IMR-90 (cell line): ENCODE measurements at regions not wholly inside any gene's neighbourhood (a gene's known extent, or its start where the extent isn't known, plus 50 kb on each side); places are given as distances from the start of the nearest gene placed in this dataset.

Experiments used
- ATAC-seq: fragments of 200-7000 bp; cut with Tn5 transposase; 2 replicates; pipeline ENCODE4 v1.9.1; 2020; ENCODE audit warnings: low read depth, mild to moderate bottlenecking, moderate library complexity
- BruUV-seq: library from RNA; stranded (reverse); fragments of 400-500 nt; replicated peaks from 2 replicates; lab custom pipeline; 2021; lab: Mats Ljungman, UMichigan
- CTCF ChIA-PET: fragments of 300-600 bp; formaldehyde crosslinking; extraction: SDS; loops from one replicate; lab custom pipeline; 2021; ENCODE audit warnings: antibody characterized with exemption; lab: Yijun Ruan, JAX
- POLR2A ChIA-PET: fragments of 300-600 bp; sonication (Branson Sonifier 250); formaldehyde crosslinking; loops from one replicate; lab custom pipeline; 2022; ENCODE audit warnings: antibody characterized with exemption; ENCODE audit not compliant: unreplicated experiment; lab: Charles Lee
- DNase-seq: peaks from one replicate; pipeline ENCODE4 v3.0.0; 2013
- H2AFZ ChIP-seq: replicated peaks from 2 replicates; pipeline ENCODE3; 2013; ENCODE audit warnings: low read length, mild to moderate bottlenecking; ENCODE audit not compliant: poor library complexity
- H2AK5ac ChIP-seq: 2 replicates; pipeline ENCODE4 v1.6.1; 2013; ENCODE audit warnings: low read depth, low read length, inconsistent platforms
- H2AK9ac ChIP-seq: replicated peaks from 2 replicates; pipeline ENCODE3; 2013; ENCODE audit warnings: mild to moderate bottlenecking, low read depth, low read length, moderate library complexity; ENCODE audit not compliant: poor library complexity
- H2BK120ac ChIP-seq: 2 replicates; pipeline ENCODE4 v1.6.1; 2013; ENCODE audit warnings: low read depth, low read length, inconsistent platforms
- H2BK15ac ChIP-seq: 3 replicates; pipeline ENCODE4 v1.6.1; 2013; ENCODE audit warnings: low read depth, low read length, inconsistent platforms
- H2BK20ac ChIP-seq: 2 replicates; pipeline ENCODE4 v1.6.1; 2013; ENCODE audit warnings: low read depth, mild to moderate bottlenecking, inconsistent platforms, low read length, moderate library complexity
- H2BK5ac ChIP-seq: 2 replicates; pipeline ENCODE4 v1.6.1; 2013; ENCODE audit warnings: mild to moderate bottlenecking, low read depth, low read length, inconsistent platforms; ENCODE audit not compliant: poor library complexity, severe bottlenecking
- H3K14ac ChIP-seq: replicated peaks from 2 replicates; pipeline ENCODE4 v1.6.1; 2013; ENCODE audit warnings: low read depth, low read length, inconsistent platforms
- H3K18ac ChIP-seq: 2 replicates; pipeline ENCODE4 v1.6.1; 2013; ENCODE audit warnings: low read depth, low read length, control low read depth
- H3K23ac ChIP-seq: 2 replicates; pipeline ENCODE4 v1.6.1; 2013; ENCODE audit warnings: low read depth, low read length, inconsistent platforms
- H3K27ac ChIP-seq: 2 replicates; pipeline ENCODE4 v1.5.1; 2013; ENCODE audit warnings: mild to moderate bottlenecking, control low read depth, low read length; ENCODE audit not compliant: insufficient read depth
- H3K27me3 ChIP-seq: 2 replicates; pipeline ENCODE4 v1.6.1; 2013; ENCODE audit warnings: low read length; ENCODE audit not compliant: control insufficient read depth, insufficient read depth
- H3K36me3 ChIP-seq: 2 replicates; pipeline ENCODE4 v1.6.1; 2013; ENCODE audit warnings: low read length, mixed read lengths; ENCODE audit not compliant: control insufficient read depth, insufficient read depth
- H3K4ac ChIP-seq: 2 replicates; pipeline ENCODE4 v1.6.1; 2013; ENCODE audit warnings: low read depth, low read length, inconsistent platforms
- H3K4me1 ChIP-seq: 2 replicates; pipeline ENCODE4 v1.6.1; 2013; ENCODE audit warnings: low read length, mixed read lengths; ENCODE audit not compliant: control insufficient read depth, insufficient read depth
- H3K4me2 ChIP-seq: 2 replicates; pipeline ENCODE4 v1.6.1; 2013; ENCODE audit warnings: low read depth, mild to moderate bottlenecking, control low read depth, low read length, moderate library complexity
- H3K4me3 ChIP-seq: 2 replicates; pipeline ENCODE4 v1.5.1; 2013; ENCODE audit warnings: low read depth, mild to moderate bottlenecking, control low read depth, low read length, moderate library complexity; ENCODE audit not compliant: insufficient read depth
- H3K56ac ChIP-seq: 2 replicates; pipeline ENCODE4 v1.6.1; 2013; ENCODE audit warnings: low read length, inconsistent platforms; ENCODE audit not compliant: insufficient read depth; ENCODE audit errors: extremely low read depth
- H3K79me1 ChIP-seq, 2 experiments: 2 replicates each; pipeline ENCODE4 v1.6.1; 2013; ENCODE audit warnings: low read length in 2 of 2, inconsistent platforms in 1 of 2, low read depth in 1 of 2
- H3K9ac ChIP-seq: 2 replicates; pipeline ENCODE4 v1.6.1; 2013; ENCODE audit warnings: low read depth, low read length, control low read depth
- H3K9me1 ChIP-seq: 2 replicates; pipeline ENCODE4 v1.6.1; 2013; ENCODE audit warnings: low read length, inconsistent platforms; ENCODE audit not compliant: insufficient read depth
- H3K9me3 ChIP-seq: 2 replicates; pipeline ENCODE4 v1.6.1; 2013; ENCODE audit warnings: low read length; ENCODE audit not compliant: control insufficient read depth, insufficient read depth
- H4K20me1 ChIP-seq: 2 replicates; pipeline ENCODE4 v1.6.1; 2013; ENCODE audit warnings: low read length, inconsistent platforms; ENCODE audit not compliant: insufficient read depth
- H4K5ac ChIP-seq: 2 replicates; pipeline ENCODE4 v1.6.1; 2013; ENCODE audit warnings: mild to moderate bottlenecking, low read depth, low read length, control low read depth
- H4K8ac ChIP-seq, 2 experiments: 2 replicates each; pipeline ENCODE4 v1.6.1; 2013; ENCODE audit warnings: low read depth in 2 of 2, low read length in 2 of 2, control low read depth in 1 of 2, inconsistent platforms in 1 of 2
- H4K91ac ChIP-seq: 2 replicates; pipeline ENCODE4 v1.6.1; 2013; ENCODE audit warnings: low read depth, low read length, inconsistent platforms; ENCODE audit not compliant: insufficient read depth
- CEBPB ChIP-seq: IDR thresholded peaks from 2 replicates; pipeline ENCODE4 v1.6.1; 2012; ENCODE audit warnings: low read depth, low read length, improper control_type of control experiment
- CHD1 ChIP-seq: IDR thresholded peaks from 2 replicates; pipeline ENCODE4 v1.6.1; 2012; ENCODE audit warnings: low read depth, low read length, improper control_type of control experiment
- WGBS, 2 experiments: methylation state at CpG; one replicate each; pipeline versions ENCODE4 v1.1.5 to v1.1.7; 2013; ENCODE audit warnings: missing lambda C conversion rate in 2 of 2; ENCODE audit not compliant: insufficient read length in 1 of 2; ENCODE audit errors: extremely low coverage in 2 of 2; 5-methylcytosine and 5-hydroxymethylcytosine counted together
- dilution Hi-C: fragments of 300-500 bp; cut with HindIII; formaldehyde crosslinking; loops from one replicate; pipeline ENCODE4 v1.14.3; 2018; ENCODE audit warnings: low sequenced_read_pairs; ENCODE audit not compliant: unreplicated experiment
- in situ Hi-C: fragments of 300-500 bp; cut with MboI; formaldehyde crosslinking; loops from 3 replicates; pipeline ENCODE4 v1.14.3; 2019; ENCODE audit warnings: low sequenced_read_pairs, inconsistent platforms, mixed read lengths
- intact Hi-C: fragments of 100-400 bp; cut with micrococcal nuclease; formaldehyde crosslinking; loops from 2 replicates; pipeline ENCODE4 v1.10.0; 2022

DNA sequence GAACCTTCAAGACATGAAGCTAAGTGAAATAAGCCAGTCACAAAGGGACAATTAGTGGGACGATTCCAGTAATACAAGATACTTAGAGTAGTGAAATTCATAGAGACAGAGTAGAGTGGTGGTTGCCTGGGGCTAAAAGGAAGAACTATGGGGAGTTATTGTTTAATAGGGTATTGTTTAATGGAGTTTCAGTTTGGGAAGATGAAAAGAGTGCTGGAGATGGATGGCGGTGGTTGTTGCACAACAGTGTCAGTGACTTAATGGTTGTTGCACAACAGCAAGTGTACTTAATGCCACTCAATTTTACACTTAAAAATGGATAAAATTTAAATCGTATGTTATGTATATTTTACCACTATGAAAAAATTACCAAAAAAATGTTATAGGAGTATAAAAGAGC lies 209.7 kb upstream of the TENT5A start:
- TF ChIP-seq CHD1 (no peak), CEBPB (peak; percentile 88)
- no peak overlapping the region for H3K56ac ChIP-seq

More for the DNA sequence above, 209.7 kb upstream of the TENT5A start:
- Histone ChIP-seq H3K27ac (no peak overlapping the region), H3K36me3 (no peaks in the 10 kb centered on the region), H2AFZ (no peak overlapping the region), H3K9ac (no peak overlapping the region), H2BK5ac (no peak overlapping the region), H4K20me1 (no peaks in the 10 kb centered on the region), H2AK5ac (no peak overlapping the region), H3K9me3 (0 out of 2 replicates have a peak, but pooled peaks cover 3% of the 10 kb centered on the region), H2AK9ac (no peak overlapping the region), H3K23ac (no peak overlapping the region), H3K27me3 (no peaks in the 10 kb centered on the region), H3K79me1 (no peaks in the 10 kb centered on the region), H2BK20ac (no peak overlapping the region), H3K4me1 (no peaks in the 10 kb centered on the region), H3K9me1 (no peaks in the 10 kb centered on the region), H3K4me2 (no peak overlapping the region), H3K4ac (no peak overlapping the region), H4K8ac (no peak overlapping the region), H2BK15ac (no peak overlapping the region), H2BK120ac (no peak overlapping the region), H4K5ac (no peak overlapping the region), H3K14ac (no peak overlapping the region), H4K91ac (no peak overlapping the region), H3K18ac (no peak overlapping the region), H3K4me3 (no peak overlapping the region)
- ATAC-seq (no peak), DNase-seq (no peak)
- CTCF ChIA-PET = no interaction called here
- dilution Hi-C loops = no loop called here
- no TSS peak for BruUV-seq
- in situ Hi-C loops = no loop called here
- POLR2A ChIA-PET = no interaction called here
- intact Hi-C loops = no loop called here
- 100% methylated on average over 1 of the region's 3 CpGs; no CpG with 5 or more reads in 1 of the 2 experiments for WGBS, 2 experiments
